ENCODE measurements at regions not wholly inside any gene's neighbourhood (a gene's known extent, or its start where the extent isn't known, plus 50 kb on each side); places are given as distances from the start of the nearest gene placed in this dataset.
"Not testable (repeated sequence)": the region's sequence is repeated elsewhere in the genome, so short reads cannot be mapped to it uniquely, and the experiment has no call there.

DNA sequence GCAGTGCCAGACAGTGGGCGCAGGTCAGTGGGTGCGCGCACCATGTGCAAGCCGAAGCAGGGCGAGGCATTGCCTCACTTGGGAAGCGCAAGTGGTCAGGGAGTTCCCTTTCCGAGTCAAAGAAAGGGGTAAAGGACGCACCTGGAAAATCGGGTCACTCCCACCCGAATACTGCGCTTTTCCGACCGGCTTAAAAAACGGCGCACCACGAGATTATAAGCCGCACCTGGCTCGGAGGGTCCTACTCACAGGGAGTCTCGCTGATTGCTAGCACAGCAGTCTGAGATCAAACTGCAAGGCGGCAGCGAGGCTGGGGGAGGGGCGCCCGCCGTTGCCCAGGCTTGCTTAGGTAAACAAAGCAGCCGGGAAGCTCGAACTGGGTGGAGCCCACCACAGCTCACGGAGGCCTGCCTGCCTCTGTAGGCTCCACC is 77.9 kb downstream of the NR4A2 start:
- DNase-seq (ENCODE audit: low spot score); intact Hi-C loops (cut with DNase I): not testable (repeated sequence)

DNA sequence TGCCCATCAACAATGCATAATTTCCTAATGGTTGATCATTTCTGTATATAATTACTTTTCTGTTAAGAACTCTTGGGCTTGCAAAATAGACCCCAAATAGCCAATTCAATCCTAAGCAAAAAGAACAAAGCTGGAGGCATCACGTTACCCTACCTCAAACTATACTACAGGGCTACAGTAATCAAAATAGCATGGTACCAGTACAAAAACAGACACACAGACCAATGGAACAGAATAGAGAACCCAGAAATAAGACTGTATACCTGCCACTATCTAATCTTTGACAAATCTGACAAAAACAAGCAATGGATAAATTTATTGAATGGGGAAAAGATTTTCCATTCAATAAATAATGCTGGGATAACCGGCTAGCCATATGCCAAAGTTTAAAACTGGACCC is 78.8 kb downstream of the NR4A2 start:
- DNase-seq (ENCODE audit: low spot score), result no peak
- intact Hi-C loops (cut with DNase I), result no loop called here

DNA sequence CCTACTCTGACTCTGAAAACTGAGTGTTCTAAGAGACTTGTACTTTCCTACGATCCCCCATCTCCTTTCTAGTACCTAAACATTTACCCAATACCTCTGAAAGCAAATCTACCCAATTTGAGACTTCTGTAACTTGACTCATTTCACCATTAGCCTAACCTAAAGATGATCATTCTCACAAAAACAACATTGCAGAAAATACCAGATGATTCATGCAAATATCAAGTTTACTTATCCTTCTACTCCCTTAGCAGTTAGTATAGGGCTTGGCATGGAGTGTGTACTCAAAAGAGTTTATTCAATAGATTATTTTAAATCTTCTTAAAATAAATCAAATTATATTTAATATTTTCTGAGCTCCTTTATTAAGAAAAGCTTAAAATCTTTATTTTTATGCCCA is 89.6 kb downstream of the NR4A2 start:
- intact Hi-C loops (cut with DNase I), result no loop called here
- no peak for DNase-seq (ENCODE audit: low spot score)

DNA sequence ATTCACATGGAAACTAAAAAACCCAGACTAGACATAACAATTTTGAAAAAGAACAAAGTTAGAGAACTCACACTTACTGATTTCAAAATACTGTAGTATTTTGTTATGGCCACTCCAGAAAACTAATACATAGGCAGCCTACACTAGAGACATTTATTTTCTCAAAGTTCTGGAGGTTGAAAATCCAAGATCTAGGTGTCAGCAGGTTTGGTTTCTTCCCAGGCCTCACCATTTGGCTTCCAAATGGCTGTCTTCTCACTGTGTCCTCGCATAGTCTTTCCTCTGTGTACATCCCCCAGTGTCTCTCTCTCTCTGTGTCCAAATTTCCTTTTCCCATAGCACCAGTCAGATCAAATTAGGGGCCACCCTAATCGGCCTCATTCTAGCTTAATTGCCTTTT is 95.0 kb downstream of the NR4A2 start:
- DNase-seq (ENCODE audit: low spot score), result no peak
- intact Hi-C loops (cut with DNase I), result no loop called here

DNA sequence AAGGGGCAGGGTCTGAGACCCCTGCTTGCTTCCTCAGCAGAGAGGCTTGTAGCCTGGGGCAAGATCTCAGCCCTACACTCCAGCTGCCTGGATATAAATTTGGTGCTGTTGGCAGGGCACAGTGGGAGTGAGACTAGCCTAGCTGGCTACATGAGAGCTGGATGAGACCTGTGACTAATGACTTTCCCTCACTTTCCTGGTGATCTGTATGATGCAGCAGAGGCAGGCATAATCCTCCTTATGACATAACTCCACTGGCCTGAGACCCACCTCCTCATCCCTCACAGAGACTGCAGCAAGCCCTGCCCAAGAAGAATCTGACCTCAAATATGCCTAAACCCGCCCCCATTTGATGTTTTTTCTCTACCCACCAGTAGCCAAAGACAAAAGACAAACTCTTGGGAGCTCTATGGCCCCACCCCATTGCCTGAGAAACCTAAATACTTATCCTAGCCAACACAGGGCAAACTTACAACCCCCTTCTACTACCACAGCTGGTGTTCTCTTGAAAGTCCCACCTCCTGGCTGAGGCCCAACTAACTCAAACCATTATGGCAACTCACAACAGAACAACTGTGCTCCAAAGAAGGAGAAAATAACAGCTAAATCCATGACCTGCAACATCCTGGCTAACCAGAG is 102.7 kb downstream of the NR4A2 start:
- DNase-seq (ENCODE audit: low spot score), result no peak

DNA sequence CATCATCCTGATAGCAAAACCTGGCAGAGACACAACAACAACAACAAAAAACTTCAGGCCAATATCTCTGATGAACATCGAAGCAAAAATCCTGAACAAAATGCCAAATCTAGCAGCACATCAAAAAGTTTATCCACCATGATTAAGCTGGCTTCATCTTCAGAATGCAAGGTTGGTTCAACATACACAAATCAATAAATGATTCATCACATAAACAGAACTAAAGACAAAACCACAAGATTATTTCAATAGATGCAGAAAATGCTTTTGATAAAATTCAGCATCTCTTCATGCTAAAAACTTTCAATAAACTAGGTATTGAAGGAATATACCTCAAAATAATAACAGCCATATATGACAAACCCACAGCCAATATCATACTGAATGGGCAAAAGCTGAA is 109.2 kb downstream of the NR4A2 start:
- intact Hi-C loops (cut with DNase I); DNase-seq (ENCODE audit: low spot score): not testable (repeated sequence)

More for the DNA sequence above, 102.7 kb downstream of the NR4A2 start:
- intact Hi-C loops (cut with DNase I), result no loop called here

DNA sequence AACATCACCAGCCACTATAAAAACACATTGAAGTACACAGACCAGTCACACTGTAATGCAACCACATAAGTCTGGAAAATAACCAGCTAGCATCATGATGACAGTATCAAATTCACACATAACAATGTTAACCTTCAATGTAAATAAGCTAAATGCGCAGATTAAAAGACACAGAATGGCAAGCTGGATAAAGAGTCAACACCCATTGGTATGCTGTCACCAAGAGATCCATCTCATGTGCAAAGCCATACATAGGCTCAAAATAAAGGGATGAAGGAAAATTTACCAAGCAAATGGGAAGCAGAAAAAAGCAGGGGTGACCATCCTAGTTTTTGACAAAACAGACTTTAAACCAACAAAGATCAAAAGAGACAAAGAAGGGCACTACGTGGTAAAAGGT is 110.8 kb downstream of the NR4A2 start:
- intact Hi-C loops (cut with DNase I), result no loop called here

DNA sequence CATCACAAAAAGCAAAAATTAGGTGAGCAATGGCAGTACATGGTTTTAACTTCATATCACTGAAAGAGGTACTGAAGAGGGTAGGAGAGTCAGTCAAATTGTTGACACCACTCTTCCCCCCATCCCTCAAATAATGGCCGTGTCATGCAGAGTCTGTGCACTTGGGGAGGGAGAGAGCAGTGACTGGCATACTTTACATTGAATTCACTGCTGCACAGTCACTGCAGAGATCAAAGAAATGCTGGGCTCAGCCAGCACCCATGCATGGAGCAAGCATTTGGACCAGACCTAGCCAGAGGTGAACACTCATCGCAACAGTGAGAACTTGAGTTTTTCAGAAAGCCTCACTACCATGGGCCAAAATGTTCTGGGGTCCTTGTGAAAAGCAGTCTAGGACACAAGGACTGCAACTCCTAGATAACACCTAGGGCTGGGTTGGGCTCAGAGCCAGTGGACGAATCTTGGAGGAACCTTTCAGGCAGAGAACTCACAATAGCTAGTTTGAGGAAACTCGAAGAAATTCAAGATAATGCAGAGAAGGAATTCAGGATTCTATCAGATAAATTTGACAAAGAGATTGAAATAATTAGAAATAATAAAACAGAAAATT is 112.9 kb downstream of the NR4A2 start:
- intact Hi-C loops (cut with DNase I), result no loop called here
- DNase-seq (ENCODE audit: low spot score), result no peak

More for the DNA sequence above, 110.8 kb downstream of the NR4A2 start:
- DNase-seq (ENCODE audit: low spot score), result no peak

DNA sequence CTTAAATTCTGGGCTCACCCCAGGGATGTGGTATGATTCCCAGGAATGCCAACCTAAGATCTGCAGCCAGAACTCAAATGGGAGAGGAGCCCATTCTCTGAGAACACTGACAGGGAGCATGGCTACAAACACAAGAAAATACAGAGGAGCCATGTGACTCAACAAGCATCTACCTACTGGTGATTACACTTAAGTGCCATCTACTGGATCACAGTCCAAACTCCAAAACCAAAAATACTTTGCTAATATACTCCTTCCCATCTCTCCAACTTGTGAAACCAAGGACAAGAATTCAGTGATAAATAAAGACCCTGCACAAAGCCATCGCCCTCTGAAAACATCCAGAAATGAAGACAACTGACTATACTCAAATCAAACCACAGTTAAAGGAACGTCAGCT is 116.9 kb downstream of the NR4A2 start:
- DNase-seq (ENCODE audit: low spot score), result no peak
- intact Hi-C loops (cut with DNase I), result no loop called here

DNA sequence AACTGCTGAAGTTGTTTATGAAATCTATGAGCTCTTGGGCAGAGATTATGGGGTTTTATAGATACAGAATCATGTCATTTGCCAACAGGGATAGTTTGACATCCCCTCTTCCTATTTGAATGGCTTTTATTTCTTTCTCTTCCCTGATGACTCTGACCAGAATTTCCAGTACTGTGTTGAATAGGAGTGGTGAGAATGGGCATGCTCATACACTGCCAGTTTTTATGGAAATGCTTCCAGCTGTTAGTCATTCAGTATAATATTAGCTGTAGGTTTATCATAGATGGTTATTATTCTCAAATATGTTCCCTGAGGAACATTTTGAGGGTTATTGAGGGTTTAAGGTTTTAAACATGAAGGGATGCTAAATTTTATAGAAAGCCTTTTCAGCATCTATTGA is 121.2 kb downstream of the NR4A2 start:
- no peak for DNase-seq (ENCODE audit: low spot score)
- intact Hi-C loops (cut with DNase I), result no loop called here

DNA sequence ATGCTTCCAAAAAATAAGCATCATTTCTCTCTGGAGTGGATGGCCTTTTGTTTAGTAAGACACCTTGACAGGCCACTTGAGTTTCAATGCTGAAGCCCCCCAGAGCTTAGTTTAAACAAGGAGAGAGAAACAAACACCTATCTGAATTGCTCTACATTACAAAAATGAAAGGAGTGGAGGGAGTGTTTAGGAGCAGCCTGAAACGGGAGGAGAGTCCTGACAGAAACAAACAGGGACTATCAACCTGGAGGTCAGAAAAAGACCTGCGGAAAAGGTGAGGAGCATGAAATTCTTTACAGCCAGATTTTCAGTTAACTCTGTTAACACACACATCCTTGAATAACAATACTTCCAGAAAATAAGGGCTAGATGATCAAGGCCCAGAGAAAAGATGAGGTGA is 126.2 kb downstream of the NR4A2 start:
- intact Hi-C loops (cut with DNase I), result no loop called here
- DNase-seq (ENCODE audit: low spot score), result no peak

DNA sequence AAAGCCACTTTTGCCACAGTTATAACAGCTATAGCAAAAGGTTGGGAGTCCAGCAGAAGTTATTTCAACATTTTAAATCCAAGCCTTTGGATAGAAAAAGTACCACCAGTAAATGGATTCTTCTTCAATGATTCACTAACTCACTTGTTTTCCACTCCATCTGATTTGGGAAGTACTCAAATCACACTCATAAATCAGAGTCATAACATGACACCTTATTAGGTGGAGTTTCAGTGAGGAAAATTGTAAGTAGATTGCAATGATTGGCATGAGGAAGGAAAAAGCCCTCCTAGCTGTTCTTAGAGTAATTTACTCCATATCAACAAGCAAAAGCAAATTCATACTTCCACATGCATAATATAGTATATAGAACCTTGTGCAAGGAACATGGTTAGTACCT is 132.9 kb downstream of the NR4A2 start:
- no peak for DNase-seq (ENCODE audit: low spot score)
- intact Hi-C loops (cut with DNase I), result no loop called here

DNA sequence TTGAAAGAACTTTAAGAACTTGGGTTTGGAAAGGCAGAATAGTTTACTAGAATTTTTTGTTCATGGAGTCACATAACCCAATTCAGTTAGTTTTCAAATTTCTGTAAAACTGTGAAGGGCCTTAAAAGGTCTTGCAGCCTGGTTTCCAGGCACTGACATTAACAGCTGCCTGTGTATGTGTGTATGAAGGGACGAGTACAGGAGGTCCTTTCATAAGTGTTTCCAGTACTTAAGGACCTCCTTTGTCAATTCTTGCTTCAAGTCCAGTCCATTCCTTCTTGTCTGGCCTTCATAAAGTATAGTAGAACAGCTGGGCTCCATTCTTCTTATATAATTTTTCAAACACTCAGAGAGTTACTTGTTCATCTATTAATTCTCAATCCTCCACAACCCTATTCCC is 136.5 kb downstream of the NR4A2 start:
- no peak for DNase-seq (ENCODE audit: low spot score)
- intact Hi-C loops (cut with DNase I), result no loop called here

DNA sequence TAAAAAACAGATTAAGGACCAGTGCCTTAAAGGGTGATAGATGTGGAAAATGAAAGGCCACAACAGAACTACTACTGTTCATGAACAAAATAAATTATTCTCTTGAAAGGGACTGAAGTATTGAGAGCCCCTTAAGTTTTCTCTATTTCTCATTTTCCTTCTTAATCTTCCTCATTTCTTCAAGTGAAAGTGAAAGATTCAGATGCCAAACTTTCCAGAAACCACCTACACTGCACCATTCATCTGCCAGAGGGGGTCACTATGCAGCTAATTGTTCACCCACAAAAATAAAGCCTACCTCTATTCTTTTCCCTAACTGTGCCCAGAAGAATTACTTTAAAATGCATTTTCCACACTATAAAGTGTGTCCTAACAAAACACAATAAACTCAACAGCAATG is 140.1 kb downstream of the NR4A2 start:
- intact Hi-C loops (cut with DNase I), result no loop called here
- no peak for DNase-seq (ENCODE audit: low spot score)

DNA sequence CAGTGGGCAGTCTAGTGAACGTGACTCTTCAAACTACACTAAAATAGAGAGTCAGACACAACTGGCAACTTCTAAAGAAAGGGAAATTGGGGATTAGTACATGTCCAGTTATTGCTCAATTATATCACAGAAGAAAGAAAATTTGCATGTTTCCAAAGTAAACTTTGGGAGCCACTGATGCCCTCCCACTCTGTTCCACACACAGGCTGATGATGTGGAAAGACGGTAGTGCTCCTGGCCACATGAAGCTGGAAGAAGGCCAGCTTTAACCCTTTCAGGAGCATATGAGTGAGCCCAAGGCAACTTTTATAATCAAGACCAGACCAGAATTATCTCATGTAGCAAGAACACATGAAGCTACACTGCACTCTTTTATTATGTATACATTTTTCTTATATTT is 141.0 kb downstream of the NR4A2 start:
- no peak for DNase-seq (ENCODE audit: low spot score)
- intact Hi-C loops (cut with DNase I), result no loop called here

DNA sequence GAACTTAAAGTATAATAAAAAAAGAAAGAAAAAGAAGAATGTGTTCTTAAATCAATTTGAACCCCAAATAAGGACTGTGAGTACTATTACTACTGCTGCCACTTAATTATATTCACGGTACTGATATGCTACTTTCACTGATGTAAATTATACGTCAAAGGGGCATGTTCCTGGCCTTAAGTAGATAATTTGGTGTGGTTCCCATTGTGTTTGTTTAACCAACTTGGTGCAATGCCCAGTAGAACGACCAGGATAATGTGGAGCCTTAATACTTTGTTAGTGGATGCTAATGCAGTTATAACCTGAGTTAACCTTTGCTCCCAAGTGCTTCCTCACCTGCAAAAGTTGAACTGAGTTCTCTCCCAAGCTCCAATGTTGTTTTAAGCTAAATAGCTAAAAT is 142.0 kb downstream of the NR4A2 start:
- intact Hi-C loops (cut with DNase I), result no loop called here
- no peak for DNase-seq (ENCODE audit: low spot score)

DNA sequence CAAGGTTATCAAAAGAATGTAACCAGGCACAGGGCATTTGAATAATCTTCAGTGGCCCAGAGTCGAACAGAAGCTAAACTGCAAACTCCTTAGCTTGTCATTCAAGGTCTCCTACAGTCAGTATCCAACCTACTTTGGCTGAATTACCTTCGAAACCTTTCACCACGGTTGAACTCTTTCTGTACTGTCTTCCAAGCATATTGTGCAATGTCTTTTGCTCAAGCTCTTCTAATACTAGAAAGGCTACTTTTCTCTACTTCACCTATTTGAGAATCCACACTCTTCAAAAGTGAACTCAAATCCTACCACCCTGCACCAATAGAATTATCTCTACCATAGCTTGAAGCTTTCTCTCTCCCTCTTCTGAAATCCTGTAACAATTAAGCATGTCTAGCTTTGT is 142.9 kb downstream of the NR4A2 start:
- DNase-seq (ENCODE audit: low spot score), result no peak
- intact Hi-C loops (cut with DNase I), result no loop called here

DNA sequence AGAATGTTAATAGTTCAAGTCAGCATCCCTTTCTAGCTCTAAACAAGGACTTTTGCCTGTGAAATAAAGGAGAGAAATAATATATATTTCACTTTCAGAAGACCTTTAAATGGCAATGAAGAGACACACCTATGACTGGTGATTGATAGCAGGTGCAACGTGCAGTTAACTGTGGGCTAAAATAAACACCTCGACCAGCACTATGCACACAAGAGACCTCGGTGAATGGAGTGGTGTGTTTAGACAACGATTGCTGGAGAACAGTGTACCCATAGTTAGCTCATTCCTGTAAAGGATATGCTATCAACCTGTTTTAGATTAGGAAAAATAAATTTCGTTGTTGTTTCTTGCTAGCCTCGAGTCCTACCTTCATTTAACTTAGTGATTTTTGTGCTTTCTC is 143.4 kb downstream of the NR4A2 start:
- intact Hi-C loops (cut with DNase I), result no loop called here
- no peak for DNase-seq (ENCODE audit: low spot score)

DNA sequence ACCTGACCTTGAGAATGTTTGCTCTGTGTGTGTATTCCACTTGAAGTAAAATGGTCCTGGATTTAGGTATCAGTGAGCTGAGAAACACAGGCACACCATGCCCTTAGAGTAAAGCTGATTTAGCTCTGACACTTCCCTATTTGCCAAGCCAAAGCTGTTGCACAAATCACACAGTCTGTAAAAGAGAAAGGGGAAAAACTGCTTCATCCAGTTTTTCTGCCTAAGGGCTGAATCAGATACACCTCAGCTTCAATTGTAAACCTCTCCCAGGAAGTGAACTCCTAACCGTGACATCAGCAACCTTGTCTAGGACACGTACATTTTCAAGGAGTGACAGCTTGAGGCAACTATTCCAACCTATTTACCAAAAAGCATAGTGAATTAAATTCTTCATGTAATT is 150.4 kb downstream of the NR4A2 start:
- intact Hi-C loops (cut with DNase I), result no loop called here
- DNase-seq (ENCODE audit: low spot score), result no peak

DNA sequence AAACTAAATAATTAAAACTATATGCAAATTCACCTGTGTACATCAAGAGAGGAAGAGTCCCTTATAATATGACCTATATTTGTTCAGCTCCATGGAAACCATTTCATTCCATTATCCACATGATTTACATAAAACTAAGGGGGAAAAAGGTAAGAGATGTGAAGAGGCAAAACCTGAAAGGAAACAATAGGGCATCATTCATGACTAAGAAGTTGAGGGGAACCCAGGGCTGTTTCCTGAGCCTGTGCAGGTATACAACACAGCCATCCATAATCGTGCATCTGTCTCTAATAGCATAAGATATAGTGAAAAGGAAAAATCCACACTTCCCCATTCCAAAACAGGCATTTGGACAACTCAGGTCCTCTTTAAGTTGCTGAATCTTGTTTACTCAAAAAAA is 151.3 kb downstream of the NR4A2 start:
- DNase-seq (ENCODE audit: low spot score), result no peak
- intact Hi-C loops (cut with DNase I), result no loop called here

DNA sequence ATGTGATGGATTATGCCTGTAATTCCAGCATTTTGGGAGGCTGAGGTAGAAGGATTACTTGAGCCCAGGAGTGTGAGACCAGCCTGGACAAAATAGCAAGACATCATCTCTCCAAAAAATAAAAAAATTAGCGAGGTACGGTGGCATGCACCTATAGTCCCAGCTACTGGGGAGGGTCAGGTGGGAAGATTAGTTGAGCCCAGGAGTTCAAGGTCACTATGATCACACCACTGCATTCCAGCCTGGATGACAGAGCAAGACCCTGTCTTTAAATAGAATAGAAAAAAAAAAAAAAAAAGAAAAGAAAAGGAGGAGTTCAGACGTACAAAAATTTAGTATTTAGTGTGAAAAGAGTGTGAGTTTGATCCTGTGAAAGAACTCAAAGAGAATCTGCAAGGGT is 154.9 kb downstream of the NR4A2 start:
- no peak for DNase-seq (ENCODE audit: low spot score)
- intact Hi-C loops (cut with DNase I), result no loop called here

DNA sequence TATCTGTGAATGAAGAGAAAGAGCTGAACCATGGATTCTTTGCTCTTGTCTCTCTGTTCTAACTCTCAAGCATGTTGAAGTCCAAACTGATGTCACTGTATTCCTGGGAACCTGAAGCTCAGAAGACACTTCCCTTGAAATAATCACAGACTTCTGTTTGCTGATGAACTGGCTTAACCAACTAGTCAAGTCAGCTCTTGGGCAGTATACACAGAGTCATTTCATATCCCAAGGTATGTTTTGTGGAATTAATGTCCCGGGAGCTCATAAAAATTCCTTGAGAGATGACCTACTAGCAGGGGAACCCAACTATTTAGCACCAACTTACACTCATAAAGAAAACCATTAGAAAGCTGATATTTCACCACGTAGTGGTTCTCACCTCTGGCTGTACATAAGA is 156.6 kb downstream of the NR4A2 start:
- intact Hi-C loops (cut with DNase I), result no loop called here
- no peak for DNase-seq (ENCODE audit: low spot score)

Data from posterior vena cava (tissue), 2 donors.